H7 (cell line): ENCODE measurements at regions not wholly inside any gene's neighbourhood (a gene's known extent, or its start where the extent isn't known, plus 50 kb on each side); places are given as distances from the start of the nearest gene placed in this dataset.
"Not testable (repeated sequence)": the region's sequence is repeated elsewhere in the genome, so short reads cannot be mapped to it uniquely, and the experiment has no call there.

ENCODE experiments used
- DNase-seq: peaks from one replicate; pipeline ENCODE4 v3.0.0; 2012
- H3K27me3 ChIP-seq: 2 replicates; pipeline ENCODE4 v1.6.0; 2011; ENCODE audit warnings: mild to moderate bottlenecking, low read length; ENCODE audit not compliant: control insufficient read depth, insufficient read depth
- H3K36me3 ChIP-seq: replicated peaks from 2 replicates; pipeline ENCODE4 v1.5.1; 2011; ENCODE audit warnings: low read length; ENCODE audit not compliant: control insufficient read depth, insufficient read depth
- H3K4me3 ChIP-seq: 2 replicates; pipeline ENCODE4 v1.5.1; 2011; ENCODE audit warnings: low read depth, mild to moderate bottlenecking, control low read depth, low read length, moderate library complexity; ENCODE audit not compliant: insufficient read depth

- Histone ChIP-seq H3K4me3 (no peak overlapping the region), H3K36me3 (no peaks in the 10 kb centered on the region), H3K27me3 (no peaks in the 10 kb centered on the region)
- DNase-seq: no peak
These were observed 90.7 kb upstream of the TFPI start for GRCh38 chr2:187644981-187645380.

- no peak for DNase-seq
- no peak overlapping the region for H3K4me3 ChIP-seq
- no peaks in the 10 kb centered on the region for H3K27me3 ChIP-seq
- H3K36me3 ChIP-seq: no peaks in the 10 kb centered on the region
These were observed 92.3 kb upstream of the TFPI start for GRCh38 chr2:187646556-187646955.

- Histone ChIP-seq H3K4me3 (no peak overlapping the region), H3K27me3 (no peaks in the 10 kb centered on the region), H3K36me3 (no peaks in the 10 kb centered on the region)
- DNase-seq: no peak
These were observed 100.3 kb upstream of the TFPI start for GRCh38 chr2:187654535-187654934.

DNA sequence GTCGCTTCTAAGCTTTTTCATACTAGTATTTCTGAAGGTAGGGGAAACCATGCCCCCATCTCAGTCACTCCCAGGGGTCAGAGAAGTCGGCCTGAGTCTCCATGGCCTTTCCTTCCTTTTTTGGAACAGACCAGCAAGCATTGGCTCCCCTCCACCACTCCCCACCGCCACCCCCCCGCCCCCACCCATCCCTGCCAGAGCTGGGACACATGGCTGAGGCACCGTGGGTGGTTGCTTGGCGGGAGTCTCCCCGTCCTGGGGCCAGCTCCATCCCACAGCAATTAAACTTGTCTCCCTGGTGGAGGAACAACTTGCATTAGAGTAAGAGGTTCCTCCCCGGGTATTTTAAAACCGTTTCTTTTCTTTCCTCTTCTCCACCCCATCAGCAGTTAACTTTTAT is 100.8 kb upstream of the TFPI start:
- Histone ChIP-seq H3K36me3 (no peaks in the 10 kb centered on the region), H3K27me3 (no peaks in the 10 kb centered on the region), H3K4me3 (no peak overlapping the region)
- peak; percentile 7 for DNase-seq

- no peak for DNase-seq
- H3K4me3 ChIP-seq: no peak overlapping the region
These were observed 101.9 kb upstream of the TFPI start for GRCh38 chr2:187656123-187656522.

DNA sequence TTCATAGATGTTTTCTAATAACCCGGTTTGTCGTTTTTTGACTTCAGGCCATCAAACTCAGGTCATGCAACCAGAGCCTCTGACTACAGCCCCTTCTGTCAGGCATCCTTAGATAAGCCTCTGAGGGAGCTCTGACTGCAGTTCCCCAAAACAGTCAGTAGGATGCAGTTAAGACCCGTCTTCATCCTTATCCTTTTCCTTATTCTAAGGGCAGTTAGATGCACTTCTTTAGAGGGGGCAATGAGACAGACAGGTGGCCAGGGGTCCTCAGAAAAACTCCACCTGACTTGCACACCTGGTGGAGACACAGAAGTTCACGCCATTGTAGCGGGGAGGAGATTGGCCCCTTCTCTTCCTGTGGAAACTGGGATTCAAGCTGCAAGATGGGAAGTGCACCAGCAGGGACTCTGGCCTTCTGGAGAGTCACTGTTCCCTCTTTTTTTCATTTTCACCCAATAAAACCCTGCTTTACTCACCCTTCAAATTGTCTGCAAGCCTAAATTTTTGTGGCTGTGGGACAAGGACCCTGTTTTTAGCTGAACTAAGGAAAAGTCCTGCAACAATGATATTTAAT is 104.8 kb upstream of the TFPI start:
- H3K4me3 ChIP-seq: no peak overlapping the region
- H3K36me3 ChIP-seq: no peaks in the 10 kb centered on the region; the same call in 1 of the 2 replicates
- DNase-seq: peak; percentile 47
- H3K27me3 ChIP-seq: no peaks in the 10 kb centered on the region

More at GRCh38 chr2:187656123-187656522, 101.9 kb upstream of the TFPI start:
- Histone ChIP-seq H3K27me3 (no peaks in the 10 kb centered on the region), H3K36me3 (no peaks in the 10 kb centered on the region)

GRCh38 chr2:187676050-187676449 is 121.8 kb upstream of the TFPI start:
- H3K27me3 ChIP-seq, H3K4me3 ChIP-seq, DNase-seq, H3K36me3 ChIP-seq: not testable (repeated sequence)

DNA sequence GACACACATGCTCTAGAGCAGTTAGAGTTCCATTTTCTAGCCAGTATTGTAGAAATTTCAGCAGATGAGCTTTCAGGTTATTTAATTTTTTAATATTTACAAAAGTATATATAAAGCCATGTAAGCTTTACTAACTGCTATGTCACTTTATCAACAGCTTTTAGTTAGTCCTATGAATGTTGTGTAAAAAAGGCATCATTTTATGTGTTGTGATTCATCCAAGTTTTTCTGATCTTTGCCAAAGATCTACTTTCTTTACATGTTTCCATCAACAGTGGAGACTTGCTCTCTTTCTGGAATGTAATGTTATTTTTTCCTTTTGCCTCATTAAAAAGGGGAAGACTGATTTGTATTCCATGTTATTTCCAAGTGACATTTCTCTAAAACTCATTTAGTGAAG is 125.2 kb upstream of the TFPI start:
- no peaks in the 10 kb centered on the region for H3K27me3 ChIP-seq
- no peak for DNase-seq
- no peaks in the 10 kb centered on the region for H3K36me3 ChIP-seq
- no peak overlapping the region for H3K4me3 ChIP-seq

DNA sequence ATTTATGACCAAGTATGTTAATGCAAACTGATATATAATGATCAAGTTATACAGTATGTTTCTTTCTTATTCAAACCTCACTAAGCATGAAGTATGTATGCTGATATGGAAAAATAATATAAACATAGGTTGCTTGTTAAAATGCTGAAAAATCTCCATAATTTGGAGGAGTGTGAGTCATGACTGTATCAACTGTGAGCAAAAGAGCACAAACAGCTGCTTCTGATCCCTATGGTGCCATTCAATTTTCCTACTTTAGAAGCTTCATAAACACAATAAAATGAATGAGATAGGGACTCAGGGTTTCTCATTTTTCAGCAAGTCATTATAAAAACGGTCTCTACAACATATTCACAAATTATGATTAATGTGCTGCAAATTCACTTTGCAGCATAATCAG is 129.9 kb upstream of the TFPI start:
- no peak overlapping the region for H3K4me3 ChIP-seq
- no peaks in the 10 kb centered on the region for H3K36me3 ChIP-seq
- no peak for DNase-seq
- H3K27me3 ChIP-seq: no peaks in the 10 kb centered on the region

DNA sequence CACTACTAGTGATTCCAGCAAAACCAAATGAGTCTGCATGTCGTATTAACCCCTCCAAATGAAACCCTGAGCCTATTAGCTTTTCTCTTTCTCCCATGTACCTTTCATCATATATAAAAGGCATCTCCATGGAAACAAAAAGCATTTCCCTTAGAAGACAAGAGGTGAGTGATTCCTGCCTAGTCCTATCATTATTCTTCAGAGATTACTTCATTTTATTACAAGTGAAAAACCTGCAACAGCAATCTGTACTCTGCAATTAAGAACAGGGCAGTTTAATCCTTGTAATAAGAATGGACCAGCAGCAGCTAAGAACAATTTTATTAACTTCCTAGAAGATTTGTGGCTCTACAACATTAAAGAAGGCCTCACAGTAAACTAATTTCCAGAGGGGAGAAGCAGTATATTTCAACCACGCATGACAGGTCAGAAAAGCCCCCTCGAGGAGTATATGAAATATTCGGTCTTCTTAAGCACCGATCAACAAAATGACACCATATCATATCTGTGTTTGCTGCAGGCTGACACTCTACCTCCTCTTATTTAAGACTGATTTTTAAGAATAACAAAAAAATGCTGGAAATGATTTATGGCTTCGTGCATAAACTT is 132.3 kb upstream of the TFPI start:
- DNase-seq: no peak
- no peaks in the 10 kb centered on the region for H3K36me3 ChIP-seq
- H3K27me3 ChIP-seq: no peaks in the 10 kb centered on the region
- no peak overlapping the region for H3K4me3 ChIP-seq

DNA sequence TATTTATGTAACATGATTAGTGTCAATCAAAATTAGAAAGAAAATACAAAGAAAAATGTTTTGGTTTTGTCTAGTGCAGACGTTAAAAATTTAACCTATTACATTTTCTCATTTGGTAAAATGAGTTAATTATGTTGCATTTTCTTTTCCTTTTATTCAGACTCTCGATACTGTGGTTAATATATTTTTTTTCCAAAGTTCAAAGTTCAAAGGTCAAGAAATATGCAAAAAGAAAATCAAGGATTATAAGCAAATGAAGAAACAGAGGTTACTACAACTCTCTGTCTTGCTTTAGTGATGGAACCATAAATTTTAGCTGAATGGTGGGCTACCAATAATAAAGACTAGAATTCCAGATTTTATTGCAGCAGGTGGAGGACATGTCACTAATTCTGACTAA is 133.3 kb upstream of the TFPI start:
- Histone ChIP-seq H3K27me3 (no peaks in the 10 kb centered on the region), H3K36me3 (no peaks in the 10 kb centered on the region), H3K4me3 (no peak overlapping the region)
- DNase-seq: no peak

DNA sequence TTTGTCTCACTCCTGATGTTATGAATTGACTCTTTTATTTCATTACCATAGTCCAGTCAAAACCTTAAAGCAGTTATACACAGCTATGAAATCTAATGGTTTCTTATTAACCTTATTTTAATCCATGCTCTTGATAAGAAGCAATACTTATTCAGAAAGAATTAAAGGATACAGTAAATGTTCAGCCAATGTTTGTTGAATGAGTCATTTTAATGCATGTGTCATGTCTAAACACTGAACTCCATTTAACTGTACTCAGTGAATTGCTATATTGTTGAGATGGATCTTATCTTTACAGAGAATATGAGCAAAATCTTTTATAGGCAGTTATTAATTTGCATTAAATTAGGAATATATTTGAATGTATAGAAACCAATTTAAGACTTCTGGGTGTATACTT is 135.1 kb upstream of the TFPI start:
- no peak overlapping the region for H3K4me3 ChIP-seq
- no peaks in the 10 kb centered on the region for H3K27me3 ChIP-seq
- no peak for DNase-seq
- H3K36me3 ChIP-seq: no peaks in the 10 kb centered on the region

DNA sequence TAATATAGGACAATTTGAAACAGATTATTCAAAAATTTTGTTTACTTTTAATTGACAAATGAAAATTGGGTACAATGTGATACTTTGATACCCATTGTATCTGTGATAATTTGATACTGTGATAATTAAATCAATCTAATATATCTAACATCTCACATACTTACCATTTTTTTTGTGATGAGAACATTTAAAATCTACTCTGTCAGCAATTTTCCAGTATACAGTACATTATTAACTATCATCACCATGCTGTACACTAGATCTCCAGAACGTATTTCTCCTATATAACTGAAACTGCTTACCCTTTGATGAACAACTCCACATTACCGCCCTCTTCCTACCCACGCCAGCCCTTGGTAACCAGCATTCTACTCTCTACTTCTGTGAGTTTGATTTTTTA is 139.7 kb upstream of the TFPI start:
- DNase-seq: no peak
- Histone ChIP-seq H3K4me3 (no peak overlapping the region), H3K36me3 (no peaks in the 10 kb centered on the region), H3K27me3 (no peaks in the 10 kb centered on the region)

DNA sequence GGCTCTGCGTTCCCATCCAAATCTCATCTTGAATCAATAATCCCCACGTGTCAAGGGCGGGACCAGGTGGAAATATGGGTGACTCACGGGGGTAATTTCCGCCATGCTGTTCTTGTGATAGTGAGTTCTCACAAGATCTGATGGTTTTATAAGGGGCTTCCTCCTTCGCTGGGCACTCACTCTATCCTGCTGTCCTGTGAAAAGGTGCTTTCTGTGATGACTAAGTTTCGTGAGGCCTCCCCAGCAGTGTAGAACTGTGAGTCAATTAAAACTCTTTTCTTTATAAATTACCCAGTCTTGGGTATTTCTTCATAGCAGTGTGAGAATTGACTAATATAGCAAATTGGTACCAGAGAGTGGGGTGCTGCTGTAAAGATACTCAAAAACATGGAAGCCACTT is 142.4 kb upstream of the TFPI start:
- H3K27me3 ChIP-seq, DNase-seq, H3K4me3 ChIP-seq, H3K36me3 ChIP-seq: not testable (repeated sequence)

GRCh38 chr2:187698374-187699110 is 144.3 kb upstream of the TFPI start:
- Histone ChIP-seq H3K4me3 (no peak overlapping the region), H3K36me3 (no peaks in the 10 kb centered on the region), H3K27me3 (no peaks in the 10 kb centered on the region)
- DNase-seq: no peak
